ENCODE measurements at regions not wholly inside any gene's neighbourhood (a gene's known extent, or its start where the extent isn't known, plus 50 kb on each side); places are given as distances from the start of the nearest gene placed in this dataset.

GRCh38 chr10:8576911-8577310 lies 522.4 kb downstream of the GATA3 start:
- no peaks in the 10 kb centered on the region for H3K4me1 ChIP-seq (ENCODE audit: insufficient read depth, low read length)
- Mint-ChIP-seq H3K9me3 (ENCODE audit: unreplicated experiment) (peaks cover 3% of the 10 kb centered on the region), H3K4me1 (ENCODE audit: low read depth, unreplicated experiment) (peaks cover 13% of the 10 kb centered on the region), H3K27me3 (ENCODE audit: low read depth, unreplicated experiment) (peaks cover 6% of the 10 kb centered on the region), H3K4me3 (ENCODE audit: unreplicated experiment) (no peak overlapping the region), H3K27ac (ENCODE audit: unreplicated experiment) (no peak overlapping the region), H3K36me3 (ENCODE audit: low read depth, unreplicated experiment) (no peaks in the 10 kb centered on the region)
- no peaks in the 10 kb centered on the region for H4K20me1 ChIP-seq (ENCODE audit: insufficient read depth, low read length)
- H3K27me3 ChIP-seq (ENCODE audit: insufficient read depth, low read length), result no peaks in the 10 kb centered on the region
- no peak for DNase-seq (ENCODE audit: low read depth)
- TF ChIP-seq EZH2 (IDR thresholded peaks at IDR 0.05; ENCODE audit: insufficient read depth, low read length), result no peak
- no peak for TF ChIP-seq CTCF (IDR thresholded peaks at IDR 0.05; ENCODE audit: insufficient read depth, low read depth, low read length)
- H3K4me3 ChIP-seq (ENCODE audit: insufficient read depth, low read depth, low read length), result no peak overlapping the region
- no peaks in the 10 kb centered on the region for H3K36me3 ChIP-seq (ENCODE audit: insufficient read depth, low read length)
- FAIRE-seq, result no peak
- no peak overlapping the region for H2AFZ ChIP-seq (ENCODE audit: low read depth, low read length)
- no peaks in the 10 kb centered on the region for H3K79me2 ChIP-seq (ENCODE audit: insufficient read depth, low read length)
- H3K4me2 ChIP-seq (ENCODE audit: low read length), result no peak overlapping the region
- H3K9me3 ChIP-seq (ENCODE audit: insufficient read depth, low read depth, low read length), result peaks cover 3% of the 10 kb centered on the region
- no peak overlapping the region for H3K27ac ChIP-seq (ENCODE audit: low read depth, low read length)
- H3K9ac ChIP-seq (ENCODE audit: low read length), result no peak overlapping the region

GRCh38 chr10:8577686-8578085 lies 523.2 kb downstream of the GATA3 start:
- H3K27ac ChIP-seq (ENCODE audit: low read depth, low read length), result no peak overlapping the region
- no peak overlapping the region for H3K4me3 ChIP-seq (ENCODE audit: insufficient read depth, low read depth, low read length)
- no peak for TF ChIP-seq CTCF (IDR thresholded peaks at IDR 0.05; ENCODE audit: insufficient read depth, low read depth, low read length)
- TF ChIP-seq EZH2 (IDR thresholded peaks at IDR 0.05; ENCODE audit: insufficient read depth, low read length), result no peak
- no peak for FAIRE-seq
- H3K27me3 ChIP-seq (ENCODE audit: insufficient read depth, low read length), result no peaks in the 10 kb centered on the region
- no peaks in the 10 kb centered on the region for H3K79me2 ChIP-seq (ENCODE audit: insufficient read depth, low read length)
- H3K36me3 ChIP-seq (ENCODE audit: insufficient read depth, low read length), result no peaks in the 10 kb centered on the region
- no peaks in the 10 kb centered on the region for H3K4me1 ChIP-seq (ENCODE audit: insufficient read depth, low read length)
- Mint-ChIP-seq H3K9me3 (ENCODE audit: unreplicated experiment) (peaks cover 3% of the 10 kb centered on the region), H3K4me1 (ENCODE audit: low read depth, unreplicated experiment) (peaks cover 13% of the 10 kb centered on the region), H3K27me3 (ENCODE audit: low read depth, unreplicated experiment) (peaks cover 6% of the 10 kb centered on the region), H3K36me3 (ENCODE audit: low read depth, unreplicated experiment) (no peaks in the 10 kb centered on the region), H3K4me3 (ENCODE audit: unreplicated experiment) (no peak overlapping the region), H3K27ac (ENCODE audit: unreplicated experiment) (no peak overlapping the region)
- DNase-seq (ENCODE audit: low read depth), result no peak
- H3K9me3 ChIP-seq (ENCODE audit: insufficient read depth, low read depth, low read length), result peaks cover 4% of the 10 kb centered on the region
- no peak overlapping the region for H3K4me2 ChIP-seq (ENCODE audit: low read length)
- H4K20me1 ChIP-seq (ENCODE audit: insufficient read depth, low read length), result no peaks in the 10 kb centered on the region
- H3K9ac ChIP-seq (ENCODE audit: low read length), result no peak overlapping the region
- H2AFZ ChIP-seq (ENCODE audit: low read depth, low read length), result no peak overlapping the region

- Histone ChIP-seq H3K4me3 (ENCODE audit: insufficient read depth, low read depth, low read length) (no peak overlapping the region), H3K9ac (ENCODE audit: low read length) (no peak overlapping the region), H3K9me3 (ENCODE audit: insufficient read depth, low read depth, low read length) (peaks cover 4% of the 10 kb centered on the region), H3K27me3 (ENCODE audit: insufficient read depth, low read length) (no peaks in the 10 kb centered on the region), H3K36me3 (ENCODE audit: insufficient read depth, low read length) (no peaks in the 10 kb centered on the region), H3K79me2 (ENCODE audit: insufficient read depth, low read length) (no peaks in the 10 kb centered on the region), H4K20me1 (ENCODE audit: insufficient read depth, low read length) (no peaks in the 10 kb centered on the region), H3K27ac (ENCODE audit: low read depth, low read length) (no peak overlapping the region), H3K4me2 (ENCODE audit: low read length) (no peak overlapping the region), H2AFZ (ENCODE audit: low read depth, low read length) (no peak overlapping the region), H3K4me1 (ENCODE audit: insufficient read depth, low read length) (no peaks in the 10 kb centered on the region)
- Mint-ChIP-seq H3K36me3 (ENCODE audit: low read depth, unreplicated experiment) (no peaks in the 10 kb centered on the region), H3K9me3 (ENCODE audit: unreplicated experiment) (peaks cover 3% of the 10 kb centered on the region), H3K4me3 (ENCODE audit: unreplicated experiment) (no peak overlapping the region), H3K27ac (ENCODE audit: unreplicated experiment) (peak overlapping the region; percentile 93), H3K27me3 (ENCODE audit: low read depth, unreplicated experiment) (no peaks in the 10 kb centered on the region), H3K4me1 (ENCODE audit: low read depth, unreplicated experiment) (peaks cover 20% of the 10 kb centered on the region)
- FAIRE-seq (no peak), DNase-seq (ENCODE audit: low read depth) (no peak)
- TF ChIP-seq EZH2 (IDR thresholded peaks at IDR 0.05; ENCODE audit: insufficient read depth, low read length) (no peak), CTCF (IDR thresholded peaks at IDR 0.05; ENCODE audit: insufficient read depth, low read depth, low read length) (no peak)
Measured at GRCh38 chr10:8581521-8582225, 527.2 kb downstream of the GATA3 start.
